ENCODE measurements at regions not wholly inside any gene's neighbourhood (a gene's known extent, or its start where the extent isn't known, plus 50 kb on each side); places are given as distances from the start of the nearest gene placed in this dataset.

DNA sequence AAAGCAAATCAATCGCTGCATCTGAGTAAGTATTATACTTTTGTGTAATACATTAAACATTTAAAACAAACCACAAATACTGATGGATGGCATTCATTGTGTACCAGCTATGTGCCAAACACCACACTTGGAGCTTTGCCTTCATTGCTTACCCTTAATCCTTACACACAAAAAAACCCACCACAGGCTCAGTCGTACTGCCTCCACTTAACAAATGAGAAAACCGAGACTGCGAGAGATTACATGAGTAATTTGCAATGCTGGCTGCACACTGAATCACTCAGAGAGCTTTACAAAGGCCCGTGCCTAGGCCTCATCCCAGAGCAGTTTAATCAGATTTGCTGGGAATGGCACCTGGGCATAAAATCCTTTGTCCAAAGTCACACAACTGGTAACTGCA is 130.5 kb downstream of the EDN1 start:
- H3K9me3 ChIP-seq, result peaks cover 0 to 6% (median 5%) of the 10 kb centered on the region in 3 donors
- no peaks in the 10 kb centered on the region for H3K36me3 ChIP-seq
- H3K4me1 ChIP-seq, result peaks cover 0 to 46% (median 0%) of the 10 kb centered on the region in 3 donors
- H3K4me3 ChIP-seq, result no peak overlapping the region
- 32 to 47% methylated on average over 5 of the region's 5 CpGs for WGBS, 2 donors
- intact Hi-C loops (cut with DNase I), result no loop called here
- H3K27me3 ChIP-seq, result no peaks in the 10 kb centered on the region
- peak overlapping the region in 2 of 4 donors; percentile 28 to 43 for H3K27ac ChIP-seq
- no peak for TF ChIP-seq POLR2A (IDR thresholded peaks at IDR 0.05)
- TF ChIP-seq CTCF (IDR thresholded peaks at IDR 0.05), result no peak
- DNase-seq, result no peak

- no peak overlapping the region for H3K27ac ChIP-seq
- H3K27me3 ChIP-seq, result no peaks in the 10 kb centered on the region
- WGBS, 2 donors, result 100% methylated on average over 1 of the region's 1 CpG; no CpG with 5 or more reads in 1 of the 2 donors
- peaks cover 0 to 6% (median 5%) of the 10 kb centered on the region in 3 donors for H3K9me3 ChIP-seq
- no peaks in the 10 kb centered on the region for H3K36me3 ChIP-seq
- peaks cover 0 to 46% (median 0%) of the 10 kb centered on the region in 3 donors for H3K4me1 ChIP-seq
- no peak overlapping the region for H3K4me3 ChIP-seq
- TF ChIP-seq POLR2A (IDR thresholded peaks at IDR 0.05) (no peak), CTCF (IDR thresholded peaks at IDR 0.05) (no peak)
- DNase-seq, result no peak
- intact Hi-C loops (cut with DNase I), result no loop called here
Measured at GRCh38 chr6:12421596-12421995, 131.4 kb downstream of the EDN1 start.

DNA sequence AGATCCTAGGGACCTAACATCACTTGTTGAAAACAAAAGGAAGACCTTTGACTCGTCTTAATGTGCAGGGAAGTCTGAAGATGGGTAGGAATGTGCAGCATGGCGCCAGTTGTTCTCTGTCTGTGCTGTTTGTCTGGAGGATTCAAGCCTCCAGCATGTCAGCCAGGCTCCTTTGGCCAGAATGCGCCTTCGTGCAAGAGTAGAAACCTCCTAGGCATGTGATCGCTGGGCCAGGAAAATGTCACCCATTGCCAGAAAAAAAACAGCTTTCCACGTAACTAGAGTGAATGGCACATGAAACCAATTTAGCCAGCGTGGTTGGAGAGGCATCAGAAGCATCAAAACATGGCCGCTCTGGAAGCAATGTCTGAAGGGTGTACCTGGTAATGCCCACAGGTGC is 132.7 kb downstream of the EDN1 start:
- no peaks in the 10 kb centered on the region for H3K27me3 ChIP-seq
- TF ChIP-seq CTCF (IDR thresholded peaks at IDR 0.05) (no peak), POLR2A (IDR thresholded peaks at IDR 0.05) (no peak)
- intact Hi-C loops (cut with DNase I), result no loop called here
- peaks cover 0 to 46% (median 0%) of the 10 kb centered on the region in 3 donors for H3K4me1 ChIP-seq
- H3K36me3 ChIP-seq, result no peaks in the 10 kb centered on the region
- peak overlapping the region in 1 of 4 donors; percentile 10 for H3K27ac ChIP-seq
- no peak for DNase-seq
- no peak overlapping the region for H3K4me3 ChIP-seq
- H3K9me3 ChIP-seq, result peaks cover 0 to 6% (median 5%) of the 10 kb centered on the region in 3 donors
- 77 to 92% methylated on average over 2 to 8 of the region's 8 CpGs for WGBS, 2 donors

DNA sequence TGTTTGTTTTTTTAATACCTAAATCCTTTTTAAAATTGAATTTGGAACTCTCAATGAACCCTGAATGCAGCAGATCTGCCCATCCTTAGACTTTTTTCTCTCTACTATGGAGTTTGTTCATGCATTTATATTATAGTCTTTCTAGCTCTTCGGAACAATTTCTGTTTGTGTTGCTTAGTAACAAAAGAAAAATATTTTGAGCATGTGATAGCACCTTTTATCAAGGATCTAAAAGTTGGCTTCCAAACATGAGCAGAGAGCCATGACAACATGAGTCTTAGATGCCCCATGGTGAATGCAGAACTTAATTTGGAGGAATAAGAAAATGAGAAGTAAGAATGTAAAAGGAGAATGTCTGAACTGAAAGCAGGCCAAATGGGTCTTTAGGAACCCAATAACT is 133.7 kb downstream of the EDN1 start:
- Histone ChIP-seq H3K4me3 (no peak overlapping the region), H3K27me3 (no peaks in the 10 kb centered on the region), H3K9me3 (peaks cover 0 to 3% (median under 1%) of the 10 kb centered on the region in 3 donors), H3K36me3 (no peaks in the 10 kb centered on the region), H3K27ac (no peak overlapping the region), H3K4me1 (peaks cover 0 to 46% (median 0%) of the 10 kb centered on the region in 3 donors)
- WGBS, 2 donors, result 7 to 10% methylated on average over 1 of the region's 1 CpG
- no peak for DNase-seq
- intact Hi-C loops (cut with DNase I), result no loop called here
- TF ChIP-seq POLR2A (IDR thresholded peaks at IDR 0.05) (no peak), CTCF (IDR thresholded peaks at IDR 0.05) (no peak)

- no peaks in the 10 kb centered on the region for H3K36me3 ChIP-seq
- no peaks in the 10 kb centered on the region for H3K9me3 ChIP-seq
- WGBS, 2 donors, result 75 to 90% methylated on average over 4 of the region's 4 CpGs
- intact Hi-C loops (cut with DNase I), result no loop called here
- no peaks in the 10 kb centered on the region for H3K27me3 ChIP-seq
- H3K27ac ChIP-seq, result no peak overlapping the region
- H3K4me3 ChIP-seq, result no peak overlapping the region
- TF ChIP-seq CTCF (IDR thresholded peaks at IDR 0.05), result no peak
- no peak for TF ChIP-seq POLR2A (IDR thresholded peaks at IDR 0.05)
- no peak for DNase-seq
- H3K4me1 ChIP-seq, result peaks cover 0 to 27% (median 0%) of the 10 kb centered on the region in 3 donors
Measured at GRCh38 chr6:12426121-12426520, 136.0 kb downstream of the EDN1 start.

All from esophagus squamous epithelium (tissue), 5 donors.